Ovary (tissue), 7 donors: ENCODE measurements at regions not wholly inside any gene's neighbourhood (a gene's known extent, or its start where the extent isn't known, plus 50 kb on each side); places are given as distances from the start of the nearest gene placed in this dataset.

ENCODE experiments used
- DNase-seq, 5 donors: peaks; one replicate each; pipeline ENCODE4 v3.0.0-alpha.2; 2019 to 2020
- H3K27ac ChIP-seq, 2 donors: fragments of 200-600 bp; one replicate each; pipeline versions ENCODE4 v1.5.1 to v1.8.0; 2019 to 2022
- H3K27me3 ChIP-seq: fragments of 200-600 bp; one replicate; pipeline ENCODE4 v1.8.0; 2022
- H3K36me3 ChIP-seq: fragments of 200-600 bp; sonication (generic); one replicate; pipeline ENCODE4 v1.5.1; 2019
- H3K4me1 ChIP-seq: one replicate; pipeline ENCODE4 v1.8.1; 2013; ENCODE audit warnings: mild to moderate bottlenecking, moderate library complexity; ENCODE audit not compliant: insufficient read depth
- H3K4me3 ChIP-seq: fragments of 200-600 bp; sonication (generic); one replicate; pipeline ENCODE4 v1.5.1; 2017
- H3K9me3 ChIP-seq, 2 donors: fragments of 200-600 bp in 1 of 2; sonication (generic) in 1 of 2; one replicate each; pipeline versions ENCODE4 v1.5.1 to v1.8.1; 2013 to 2019; ENCODE audit warnings: mild to moderate bottlenecking in 1 of 2, moderate library complexity in 1 of 2
- EP300 ChIP-seq: sonication (generic); formaldehyde crosslinking; IDR thresholded peaks from one replicate; pipeline ENCODE4 v1.6.1; 2017; ENCODE audit warnings: antibody characterized with exemption
- POLR2A ChIP-seq: fragments of 450-650 bp; IDR thresholded peaks from one replicate; pipeline ENCODE4 v1.6.1; 2017; ENCODE audit warnings: antibody characterized with exemption, mild to moderate bottlenecking, moderate library complexity
- WGBS, 3 donors: extraction: QIAGEN DNeasy Blood & Tissue Kit in 1 of 3; methylation state at CpG; one replicate each; pipeline versions ENCODE4 v1.1.5 to v1.1.7; 2013 to 2017; 5-methylcytosine and 5-hydroxymethylcytosine counted together
- intact Hi-C, 4 donors: fragments of 100-400 bp; cut with DNase I; formaldehyde crosslinking; loops; one replicate each; pipeline versions ENCODE4 v1.11.0 to v1.15.1; 2022 to 2023
- TF ChIP-seq, protein P1 (sequence below), 3 donors: fragments of 450-650 bp in 2 of 3; fragments of 200-600 bp in 1 of 3; IDR thresholded peaks; one replicate each; pipeline versions ENCODE4 v1.5.1 to v1.8.0; 2016 to 2022; ENCODE audit warnings: antibody characterized with exemption in 3 of 3, mild to moderate bottlenecking in 1 of 3
- donor health status: DM: no; HTN: no; CAD: no; lungs with moderate emphysema.
- donor health status: DM: no; HTN: no; CAD: no.
- donor health status: Bipolar disorder and iron deficiency.
- donor health status: DM: no; HTN: no; CAD: no.
- donor health status: DM: yes; HTN: yes; CAD: no.

DNA sequence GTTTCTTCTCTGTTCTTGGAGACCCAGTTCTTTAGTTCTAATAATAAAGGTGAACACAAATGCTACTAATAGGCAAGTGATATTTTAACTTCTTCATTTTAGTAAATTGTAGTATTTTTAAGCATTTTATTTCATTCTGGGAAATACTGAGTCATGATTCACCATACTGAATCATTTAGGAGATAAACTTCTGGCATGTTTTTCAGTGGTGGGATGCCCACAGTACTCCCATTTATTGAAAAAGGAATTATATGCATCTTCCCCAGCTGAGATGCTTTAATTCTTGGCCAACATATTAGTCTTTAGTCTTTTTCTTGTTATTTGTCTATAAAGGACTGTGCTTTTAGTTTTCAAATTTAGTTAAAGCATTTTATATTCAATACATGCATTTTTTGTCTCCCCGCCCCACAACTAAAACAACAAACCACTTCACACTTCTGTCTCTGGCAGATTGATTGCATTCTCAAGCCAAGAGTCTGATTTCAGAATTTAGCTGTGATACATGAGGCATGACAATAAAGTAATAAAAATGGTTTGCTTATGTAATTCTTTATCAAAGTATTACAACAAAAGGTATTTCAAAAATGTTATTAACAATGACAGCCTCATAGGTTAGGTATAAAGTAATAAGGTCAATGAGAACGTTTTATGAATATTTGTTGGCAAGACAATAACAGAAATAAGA lies 125.2 kb upstream of the CDH18 start:
- Histone ChIP-seq H3K4me3 (no peak overlapping the region), H3K36me3 (no peaks in the 10 kb centered on the region), H3K4me1 (no peaks in the 10 kb centered on the region), H3K9me3 (no peaks in the 10 kb centered on the region), H3K27me3 (no peaks in the 10 kb centered on the region), H3K27ac (no peak overlapping the region)
- no peak for TF ChIP-seq EP300
- TF ChIP-seq, protein P1, sequence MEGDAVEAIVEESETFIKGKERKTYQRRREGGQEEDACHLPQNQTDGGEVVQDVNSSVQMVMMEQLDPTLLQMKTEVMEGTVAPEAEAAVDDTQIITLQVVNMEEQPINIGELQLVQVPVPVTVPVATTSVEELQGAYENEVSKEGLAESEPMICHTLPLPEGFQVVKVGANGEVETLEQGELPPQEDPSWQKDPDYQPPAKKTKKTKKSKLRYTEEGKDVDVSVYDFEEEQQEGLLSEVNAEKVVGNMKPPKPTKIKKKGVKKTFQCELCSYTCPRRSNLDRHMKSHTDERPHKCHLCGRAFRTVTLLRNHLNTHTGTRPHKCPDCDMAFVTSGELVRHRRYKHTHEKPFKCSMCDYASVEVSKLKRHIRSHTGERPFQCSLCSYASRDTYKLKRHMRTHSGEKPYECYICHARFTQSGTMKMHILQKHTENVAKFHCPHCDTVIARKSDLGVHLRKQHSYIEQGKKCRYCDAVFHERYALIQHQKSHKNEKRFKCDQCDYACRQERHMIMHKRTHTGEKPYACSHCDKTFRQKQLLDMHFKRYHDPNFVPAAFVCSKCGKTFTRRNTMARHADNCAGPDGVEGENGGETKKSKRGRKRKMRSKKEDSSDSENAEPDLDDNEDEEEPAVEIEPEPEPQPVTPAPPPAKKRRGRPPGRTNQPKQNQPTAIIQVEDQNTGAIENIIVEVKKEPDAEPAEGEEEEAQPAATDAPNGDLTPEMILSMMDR (IDR thresholded peaks at IDR 0.05) = no peak
- no peak for TF ChIP-seq POLR2A
- intact Hi-C loops = no loop called here
- 10 to 17% (median 11%) methylated on average over 2 of the region's 2 CpGs for WGBS, 3 donors
- DNase-seq = no peak

DNA sequence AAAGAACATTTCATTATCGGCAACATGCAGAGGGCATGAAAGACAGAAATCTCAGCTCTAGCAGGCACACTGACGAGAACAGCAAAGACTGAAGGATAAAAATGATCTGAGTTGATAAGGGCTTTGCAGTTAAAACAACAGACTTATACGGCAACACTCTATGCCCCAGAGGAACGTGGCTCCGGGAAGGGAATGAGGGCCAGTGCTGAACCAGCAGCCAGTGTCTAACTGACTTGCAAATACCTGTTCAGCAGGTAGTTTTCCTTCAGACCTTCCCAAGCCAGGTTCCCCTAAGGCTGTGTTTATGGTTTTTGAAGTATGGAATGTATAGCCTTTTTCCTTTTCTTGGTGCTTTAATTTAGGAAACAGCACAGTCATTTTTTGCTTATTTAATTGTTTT lies 121.3 kb upstream of the CDH18 start:
- intact Hi-C loops = no loop called here
- H3K4me1 ChIP-seq = no peaks in the 10 kb centered on the region
- DNase-seq = no peak

DNA sequence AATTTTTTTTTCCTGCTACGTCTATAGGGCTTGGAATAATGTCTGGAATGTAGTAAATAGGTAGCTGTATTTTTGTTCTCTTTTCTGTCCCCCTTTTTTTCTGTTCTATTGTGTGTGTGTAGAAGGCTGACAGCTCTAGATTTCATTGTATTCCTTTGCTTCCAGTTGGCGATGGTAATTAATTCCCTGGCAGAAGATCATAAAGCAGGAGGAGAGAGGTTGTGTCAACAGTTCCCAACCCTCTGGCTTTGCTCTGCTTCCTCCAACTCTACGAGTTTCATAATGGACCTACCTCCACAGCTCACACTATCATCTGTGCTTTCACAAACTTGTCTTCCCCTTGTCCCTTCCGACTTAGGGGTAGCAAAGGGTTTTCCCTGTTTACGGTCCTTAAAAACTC lies 117.9 kb upstream of the CDH18 start:
- Histone ChIP-seq H3K27me3 (no peaks in the 10 kb centered on the region), H3K9me3 (no peaks in the 10 kb centered on the region), H3K4me3 (no peak overlapping the region), H3K4me1 (no peaks in the 10 kb centered on the region), H3K36me3 (no peaks in the 10 kb centered on the region), H3K27ac (no peak overlapping the region)
- no peak for DNase-seq
- TF ChIP-seq, protein P1 (IDR thresholded peaks at IDR 0.05) = no peak
- TF ChIP-seq EP300 (no peak), POLR2A (no peak)
- intact Hi-C loops = no loop called here
- WGBS, 3 donors = 56 to 60% (median 57%) methylated on average over 5 of the region's 5 CpGs

More for the DNA sequence above, 121.3 kb upstream of the CDH18 start:
- no peak overlapping the region for H3K27ac ChIP-seq
- H3K9me3 ChIP-seq = no peaks in the 10 kb centered on the region
- no peak for TF ChIP-seq EP300
- TF ChIP-seq, protein P1 (IDR thresholded peaks at IDR 0.05) = no peak
- 90 to 93% (median 92%) methylated on average over 5 of the region's 5 CpGs for WGBS, 3 donors
- no peak overlapping the region for H3K4me3 ChIP-seq
- no peaks in the 10 kb centered on the region for H3K36me3 ChIP-seq
- H3K27me3 ChIP-seq = no peaks in the 10 kb centered on the region

DNA sequence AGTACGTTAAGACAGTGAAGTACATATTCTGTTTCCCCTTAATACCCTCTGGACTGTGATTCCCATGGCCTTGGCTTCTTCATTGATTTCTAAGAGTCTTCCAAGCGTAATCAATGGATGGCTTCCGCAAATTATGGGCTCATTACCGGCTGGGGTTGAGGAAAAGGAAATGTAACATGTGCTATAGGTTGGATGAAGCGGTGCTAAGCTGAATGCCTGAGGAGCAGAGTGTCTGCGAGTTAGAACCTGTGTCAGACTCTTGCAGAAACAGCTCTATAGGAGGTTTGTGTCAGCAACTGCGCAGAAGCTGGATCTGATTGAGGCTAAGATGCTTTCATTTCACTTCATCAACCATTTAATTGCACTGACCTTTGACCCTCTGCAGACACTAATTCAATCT lies 114.3 kb upstream of the CDH18 start:
- TF ChIP-seq EP300 = no peak
- TF ChIP-seq POLR2A = no peak
- Histone ChIP-seq H3K36me3 (no peaks in the 10 kb centered on the region), H3K4me3 (no peak overlapping the region), H3K9me3 (no peaks in the 10 kb centered on the region), H3K4me1 (no peaks in the 10 kb centered on the region), H3K27me3 (no peaks in the 10 kb centered on the region), H3K27ac (no peak overlapping the region)
- WGBS, 3 donors = 83 to 89% (median 86%) methylated on average over 7 of the region's 7 CpGs
- DNase-seq = no peak
- intact Hi-C loops = no loop called here

DNA sequence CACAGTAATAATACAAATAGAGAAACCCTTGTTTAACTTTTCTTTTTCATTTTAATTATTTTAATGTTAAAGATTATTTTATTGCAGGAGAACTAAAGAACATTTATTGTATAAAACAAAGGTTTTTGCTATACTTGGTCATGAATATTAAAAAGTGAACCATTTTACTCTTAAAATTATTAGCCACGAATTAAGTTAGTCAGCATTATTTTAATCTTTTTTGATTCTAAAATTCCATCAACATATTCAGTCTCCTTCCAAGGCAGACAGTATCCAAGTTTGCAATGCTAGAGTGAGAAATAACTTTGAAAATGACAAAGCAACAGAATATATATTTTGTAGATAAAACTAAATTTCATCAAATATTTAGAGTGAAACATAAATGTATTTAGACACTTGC lies 110.7 kb upstream of the CDH18 start:
- WGBS, 3 donors = 8 to 28% (median 15%) methylated on average over 1 of the region's 1 CpG
- intact Hi-C loops = no loop called here

More for the DNA sequence above, 110.7 kb upstream of the CDH18 start:
- no peak for DNase-seq
- H3K36me3 ChIP-seq = no peaks in the 10 kb centered on the region
- no peak overlapping the region for H3K27ac ChIP-seq
- H3K4me3 ChIP-seq = no peak overlapping the region
- H3K9me3 ChIP-seq = no peaks in the 10 kb centered on the region
- no peaks in the 10 kb centered on the region for H3K4me1 ChIP-seq
- H3K27me3 ChIP-seq = no peaks in the 10 kb centered on the region
- TF ChIP-seq EP300 = no peak
- TF ChIP-seq, protein P1 (IDR thresholded peaks at IDR 0.05) = no peak
- TF ChIP-seq POLR2A = no peak
